Loucy (cell line): ENCODE measurements at regions not wholly inside any gene's neighbourhood (a gene's known extent, or its start where the extent isn't known, plus 50 kb on each side); places are given as distances from the start of the nearest gene placed in this dataset.

Source experiments
- H2AFZ ChIP-seq: fragments of 200-600 bp; sonication (generic); 2 replicates; pipeline ENCODE4 v1.6.0; 2016; ENCODE audit warnings: antibody characterized with exemption, mild to moderate bottlenecking, low read length, moderate library complexity
- H3F3A ChIP-seq: fragments of 200-600 bp; 2 replicates; pipeline ENCODE4 v1.6.0; 2016; ENCODE audit warnings: antibody characterized with exemption, low read depth, mild to moderate bottlenecking
- H3K27me3 ChIP-seq: fragments of 200-600 bp; sonication (generic); 2 replicates; pipeline ENCODE4 v1.6.1; 2014; ENCODE audit warnings: low read length, mild to moderate bottlenecking; ENCODE audit not compliant: insufficient read depth, poor library complexity, severe bottlenecking
- H3K36me3 ChIP-seq: fragments of 200-600 bp; sonication (generic); 2 replicates; pipeline ENCODE4 v1.6.1; 2016; ENCODE audit warnings: low read length; ENCODE audit not compliant: insufficient read depth
- H3K4me1 ChIP-seq: fragments of 200-600 bp; sonication (generic); 2 replicates; pipeline ENCODE4 v1.5.1; 2014; ENCODE audit warnings: low read length, mild to moderate bottlenecking; ENCODE audit not compliant: insufficient read depth, poor library complexity, severe bottlenecking
- H3K4me2 ChIP-seq: fragments of 200-600 bp; sonication (generic); 2 replicates; pipeline ENCODE4 v1.6.0; 2014; ENCODE audit warnings: antibody characterized with exemption, low read length, low read depth, mild to moderate bottlenecking; ENCODE audit not compliant: poor library complexity, severe bottlenecking
- H3K4me3 ChIP-seq: fragments of 200-600 bp; sonication (generic); 2 replicates; pipeline ENCODE4 v1.5.1; 2014; ENCODE audit warnings: low read length, mild to moderate bottlenecking, mixed read lengths; ENCODE audit not compliant: poor library complexity, severe bottlenecking
- H3K79me2 ChIP-seq: fragments of 200-600 bp; sonication (generic); 2 replicates; pipeline ENCODE4 v1.6.1; 2014; ENCODE audit warnings: low read length; ENCODE audit not compliant: insufficient read depth
- H3K9ac ChIP-seq: fragments of 200-600 bp; sonication (generic); 2 replicates; pipeline ENCODE4 v1.6.0; 2014; ENCODE audit warnings: mild to moderate bottlenecking, low read depth, low read length, moderate library complexity; ENCODE audit not compliant: poor library complexity, severe bottlenecking
- H3K9me2 ChIP-seq: fragments of 200-600 bp; sonication (generic); replicated peaks from 2 replicates; pipeline ENCODE4 v1.6.1; 2016; ENCODE audit warnings: low read depth, low read length, mixed read lengths
- H3K9me3 ChIP-seq: fragments of 200-600 bp; sonication (generic); 2 replicates; pipeline ENCODE4 v1.6.1; 2014; ENCODE audit warnings: mild to moderate bottlenecking, antibody characterized with exemption, low read length, low read depth; ENCODE audit not compliant: insufficient read depth
- H4K20me1 ChIP-seq: fragments of 200-600 bp; sonication (generic); 2 replicates; pipeline ENCODE4 v1.6.0; 2014; ENCODE audit warnings: antibody characterized with exemption, low read length, mild to moderate bottlenecking; ENCODE audit not compliant: insufficient read depth, poor library complexity, severe bottlenecking
- CTCF ChIP-seq: fragments of 200-600 bp; sonication (generic); conservative IDR thresholded peaks from 2 replicates; pipeline ENCODE4 v1.5.1; 2014; ENCODE audit warnings: mild to moderate bottlenecking, antibody characterized with exemption, low read length
- EZH2phosphoT487 ChIP-seq: fragments of 200-600 bp; IDR thresholded peaks from 2 replicates; pipeline ENCODE4 v1.6.1; 2018; ENCODE audit warnings: antibody characterized with exemption, mild to moderate bottlenecking, moderate library complexity, borderline replicate concordance

DNA sequence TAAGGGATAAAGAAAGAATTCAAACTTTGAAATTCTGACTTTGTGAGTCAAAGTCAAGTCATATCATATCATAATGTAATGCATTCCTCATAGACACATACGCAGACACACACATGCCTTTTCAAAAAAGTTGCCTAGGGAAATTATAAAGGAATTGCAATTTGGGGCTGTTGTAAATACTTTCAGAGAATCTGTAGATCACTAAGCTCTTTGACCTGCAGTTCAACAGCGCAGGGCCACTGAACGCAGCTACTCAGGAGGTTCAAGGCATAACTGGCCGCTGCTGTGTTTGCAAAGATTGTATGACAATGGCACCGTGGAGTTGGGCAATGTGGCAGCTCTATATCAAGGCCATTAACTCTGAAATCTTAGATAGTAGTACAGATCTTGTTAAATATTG lies 188.4 kb upstream of the THRB start:
- H3F3A ChIP-seq: no peaks in the 10 kb centered on the region
- H3K4me1 ChIP-seq: peaks cover 6% of the 10 kb centered on the region
- no peaks in the 10 kb centered on the region for H3K9me2 ChIP-seq
- no peak overlapping the region for H3K4me3 ChIP-seq
- H3K79me2 ChIP-seq: no peaks in the 10 kb centered on the region
- no peaks in the 10 kb centered on the region for H3K36me3 ChIP-seq
- peaks cover 14% of the 10 kb centered on the region for H3K27me3 ChIP-seq
- H2AFZ ChIP-seq: no peak overlapping the region
- H3K9ac ChIP-seq: no peak overlapping the region
- no peak overlapping the region for H3K4me2 ChIP-seq
- H4K20me1 ChIP-seq: no peaks in the 10 kb centered on the region
- no peaks in the 10 kb centered on the region for H3K9me3 ChIP-seq
- TF ChIP-seq EZH2phosphoT487: no peak
- no peak for TF ChIP-seq CTCF

DNA sequence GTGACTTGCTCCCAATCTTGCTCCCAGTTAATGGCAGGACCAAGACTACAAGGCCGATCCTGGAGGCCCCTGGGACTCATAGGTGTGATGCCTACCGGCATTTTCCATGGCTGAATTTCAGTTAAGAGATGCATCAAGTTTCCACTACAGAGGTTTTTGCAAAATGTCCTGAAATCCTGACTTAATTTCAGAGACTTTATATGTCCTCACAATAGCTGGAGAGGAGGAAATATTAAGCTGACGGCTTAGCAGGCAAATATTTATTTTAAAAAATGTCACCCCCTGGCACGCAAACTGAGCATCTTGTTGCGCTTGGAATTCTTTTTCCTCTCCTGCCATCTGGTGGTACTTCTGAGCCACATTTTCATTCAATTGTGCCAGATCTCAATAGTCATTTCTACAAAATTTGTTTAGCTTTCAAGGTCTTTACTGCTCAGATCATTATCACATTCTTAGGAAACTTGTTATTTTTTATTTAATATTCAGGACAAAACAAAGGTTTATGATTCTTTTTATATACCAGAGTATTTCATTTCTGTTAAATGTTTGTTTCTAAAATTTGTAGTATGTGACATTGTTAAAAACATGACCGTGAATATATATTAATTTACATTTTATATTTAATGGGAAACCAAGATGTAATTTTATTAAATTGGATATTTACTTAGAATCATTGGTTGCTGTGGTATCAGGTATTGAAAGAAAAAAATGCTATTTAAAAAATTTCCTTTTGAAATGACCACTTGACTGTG lies 189.2 kb upstream of the THRB start:
- no peaks in the 10 kb centered on the region for H4K20me1 ChIP-seq
- no peaks in the 10 kb centered on the region for H3K9me3 ChIP-seq
- H3K9me2 ChIP-seq: no peaks in the 10 kb centered on the region
- peaks cover 14% of the 10 kb centered on the region for H3K27me3 ChIP-seq
- no peak for TF ChIP-seq EZH2phosphoT487
- peak; percentile 75 for TF ChIP-seq CTCF
- H3K4me1 ChIP-seq: peaks cover 2% of the 10 kb centered on the region
- H3K79me2 ChIP-seq: no peaks in the 10 kb centered on the region
- no peak overlapping the region for H3K4me2 ChIP-seq
- no peaks in the 10 kb centered on the region for H3K36me3 ChIP-seq
- no peak overlapping the region for H3K4me3 ChIP-seq
- H3F3A ChIP-seq: no peaks in the 10 kb centered on the region
- no peak overlapping the region for H3K9ac ChIP-seq
- H2AFZ ChIP-seq: no peak overlapping the region

DNA sequence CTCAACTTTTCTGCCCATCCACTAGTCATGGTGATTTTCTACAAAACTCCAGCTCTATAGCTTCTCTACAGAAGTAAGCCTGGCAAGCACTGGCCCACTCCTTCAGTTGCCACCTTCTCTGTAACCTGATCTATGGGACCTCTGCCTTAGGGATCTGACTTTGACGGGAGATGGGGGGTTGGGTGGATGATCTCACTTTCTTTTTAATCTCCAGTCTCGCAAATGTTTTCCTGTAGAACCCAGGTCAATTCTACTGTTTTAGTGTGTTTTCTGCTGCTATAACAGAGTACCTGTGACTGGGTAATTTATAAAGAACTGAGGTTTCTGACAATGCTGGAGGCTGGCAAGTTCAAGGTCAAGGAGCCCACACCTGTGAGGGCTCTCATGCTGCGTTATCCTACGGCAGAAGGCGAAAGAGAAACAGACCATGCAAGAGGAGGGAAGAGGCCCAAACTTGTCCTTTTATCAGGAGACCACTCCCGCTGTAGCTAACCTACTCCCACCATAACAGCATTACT lies 189.9 kb upstream of the THRB start:
- Histone ChIP-seq H3K36me3 (no peaks in the 10 kb centered on the region), H2AFZ (no peak overlapping the region), H3K4me2 (no peak overlapping the region), H3K4me3 (no peak overlapping the region), H4K20me1 (no peaks in the 10 kb centered on the region), H3K27me3 (peaks cover 6% of the 10 kb centered on the region), H3K4me1 (no peaks in the 10 kb centered on the region), H3K9me3 (no peaks in the 10 kb centered on the region), H3K9me2 (no peaks in the 10 kb centered on the region), H3F3A (no peaks in the 10 kb centered on the region), H3K79me2 (no peaks in the 10 kb centered on the region), H3K9ac (no peak overlapping the region)
- TF ChIP-seq CTCF (no peak), EZH2phosphoT487 (no peak)
